Breast epithelium (tissue), 4 donors: ENCODE measurements at regions not wholly inside any gene's neighbourhood (a gene's known extent, or its start where the extent isn't known, plus 50 kb on each side); places are given as distances from the start of the nearest gene placed in this dataset.

Experiments used
- DNase-seq, 2 donors: peaks; one replicate each; pipeline ENCODE4 v3.0.0-alpha.2; 2019; ENCODE audit warnings: low spot score in 2 of 2
- H3K27ac ChIP-seq, 2 donors: fragments of 200-600 bp; sonication (generic) in 1 of 2; one replicate each; pipeline ENCODE4 v1.5.1; 2016 to 2019; ENCODE audit warnings: mild to moderate bottlenecking in 1 of 2
- H3K27me3 ChIP-seq, 2 donors: fragments of 200-600 bp; sonication (generic) in 1 of 2; one replicate each; pipeline versions ENCODE4 v1.5.1 to v1.6.0; 2017 to 2019; ENCODE audit warnings: control low read depth in 1 of 2, mild to moderate bottlenecking in 1 of 2
- H3K36me3 ChIP-seq: fragments of 200-600 bp; one replicate; pipeline ENCODE4 v1.5.1; 2019
- H3K4me1 ChIP-seq, 2 donors: fragments of 200-600 bp; sonication (generic); one replicate each; pipeline ENCODE4 v1.5.1; 2016 to 2019; ENCODE audit warnings: control low read depth in 1 of 2
- H3K4me3 ChIP-seq, 3 donors: fragments of 200-600 bp; sonication (generic); 1 replicate in 2 of 3; 2 replicates in 1 of 3; pipeline ENCODE4 v1.5.1; 2016 to 2019; ENCODE audit warnings: mild to moderate bottlenecking in 3 of 3, moderate library complexity in 2 of 3
- H3K9me3 ChIP-seq, 2 donors: fragments of 200-600 bp; sonication (generic) in 1 of 2; one replicate each; pipeline ENCODE4 v1.5.1; 2016 to 2019; ENCODE audit warnings: control low read depth in 1 of 2
- CTCF ChIP-seq, 3 donors: fragments of 450-650 bp; IDR thresholded peaks; one replicate each; pipeline ENCODE4 v1.5.1; 2016 to 2017; ENCODE audit warnings: antibody characterized with exemption in 3 of 3, mild to moderate bottlenecking in 3 of 3, moderate library complexity in 3 of 3
- POLR2A ChIP-seq: fragments of 450-650 bp; IDR thresholded peaks from one replicate; pipeline ENCODE4 v1.6.1; 2016; ENCODE audit warnings: antibody characterized with exemption, mild to moderate bottlenecking, moderate library complexity
- POLR2AphosphoS5 ChIP-seq, 3 donors: sonication (generic); formaldehyde crosslinking; IDR thresholded peaks; one replicate each; pipeline ENCODE4 v1.6.1; 2017; ENCODE audit warnings: antibody characterized with exemption in 3 of 3
- intact Hi-C: fragments of 100-400 bp; cut with DNase I; formaldehyde crosslinking; loops from one replicate; pipeline ENCODE4 v1.15.1; 2023; ENCODE audit warnings: low total_unique reads

DNA sequence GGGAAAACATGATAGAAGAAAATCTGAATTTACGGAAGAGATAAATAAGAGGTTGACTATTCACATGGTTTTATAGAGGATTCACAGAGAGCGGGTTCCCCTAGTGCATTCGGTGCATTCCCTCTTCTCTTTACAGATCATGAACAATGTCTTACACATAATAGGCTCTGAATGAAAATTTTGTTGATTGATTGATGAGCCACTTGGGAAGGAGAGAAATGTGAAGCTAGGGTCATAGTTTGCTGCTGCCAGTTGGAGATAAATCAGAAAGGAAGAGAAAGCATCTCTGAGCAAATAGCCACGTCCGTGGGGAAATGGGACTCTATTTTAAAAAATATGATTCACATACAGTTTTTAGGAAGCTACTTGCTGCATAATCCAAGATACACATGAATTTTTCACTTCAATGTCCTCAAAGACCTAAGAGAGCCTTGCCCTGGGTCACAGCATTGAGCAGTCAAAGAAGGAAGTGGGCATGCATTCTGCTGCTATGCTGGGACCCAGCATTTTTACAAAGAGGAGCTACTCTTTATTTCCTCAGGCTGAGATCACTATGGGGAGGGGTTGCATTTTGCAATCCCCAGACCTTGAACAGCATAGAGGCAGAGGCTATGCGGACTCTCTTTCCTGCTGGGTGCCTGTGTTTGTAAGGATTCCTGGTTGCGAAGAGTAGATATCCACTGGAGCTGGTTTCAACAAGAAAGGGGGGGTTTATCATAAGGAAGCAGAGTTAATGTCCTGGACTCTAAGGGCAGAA, 395.3 kb downstream of the TSN start:
- Histone ChIP-seq H3K4me1 (no peaks in the 10 kb centered on the region), H3K9me3 (no peaks in the 10 kb centered on the region), H3K4me3 (no peak overlapping the region), H3K27ac (no peak overlapping the region), H3K36me3 (no peaks in the 10 kb centered on the region), H3K27me3 (no peaks in the 10 kb centered on the region)
- no peak for DNase-seq
- TF ChIP-seq POLR2A (no peak), POLR2AphosphoS5 (IDR thresholded peaks at IDR 0.05) (no peak), CTCF (IDR thresholded peaks at IDR 0.05) (no peak)
- intact Hi-C loops: no loop called here

DNA sequence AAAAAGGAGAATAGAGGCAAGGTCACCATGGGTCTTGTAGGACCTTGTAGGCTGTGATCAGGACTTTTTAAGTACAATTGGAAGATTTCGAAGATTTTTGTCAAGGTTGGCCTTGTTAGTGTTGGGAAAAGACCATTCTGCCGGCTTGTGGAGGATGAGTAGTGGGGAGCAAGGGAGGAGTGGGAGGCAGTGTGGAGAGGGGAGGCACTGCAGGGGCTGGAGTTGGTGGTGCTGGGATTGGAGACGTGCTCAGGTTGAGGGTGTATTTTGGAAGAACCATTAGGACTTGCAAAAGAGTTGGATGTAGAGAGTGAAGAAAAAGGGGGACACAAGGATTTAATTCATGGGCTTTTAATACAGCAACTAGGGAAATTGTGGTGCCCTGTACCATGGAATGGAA, 397.1 kb downstream of the TSN start:
- TF ChIP-seq POLR2AphosphoS5 (IDR thresholded peaks at IDR 0.05) (no peak), POLR2A (no peak), CTCF (IDR thresholded peaks at IDR 0.05) (no peak)

DNA sequence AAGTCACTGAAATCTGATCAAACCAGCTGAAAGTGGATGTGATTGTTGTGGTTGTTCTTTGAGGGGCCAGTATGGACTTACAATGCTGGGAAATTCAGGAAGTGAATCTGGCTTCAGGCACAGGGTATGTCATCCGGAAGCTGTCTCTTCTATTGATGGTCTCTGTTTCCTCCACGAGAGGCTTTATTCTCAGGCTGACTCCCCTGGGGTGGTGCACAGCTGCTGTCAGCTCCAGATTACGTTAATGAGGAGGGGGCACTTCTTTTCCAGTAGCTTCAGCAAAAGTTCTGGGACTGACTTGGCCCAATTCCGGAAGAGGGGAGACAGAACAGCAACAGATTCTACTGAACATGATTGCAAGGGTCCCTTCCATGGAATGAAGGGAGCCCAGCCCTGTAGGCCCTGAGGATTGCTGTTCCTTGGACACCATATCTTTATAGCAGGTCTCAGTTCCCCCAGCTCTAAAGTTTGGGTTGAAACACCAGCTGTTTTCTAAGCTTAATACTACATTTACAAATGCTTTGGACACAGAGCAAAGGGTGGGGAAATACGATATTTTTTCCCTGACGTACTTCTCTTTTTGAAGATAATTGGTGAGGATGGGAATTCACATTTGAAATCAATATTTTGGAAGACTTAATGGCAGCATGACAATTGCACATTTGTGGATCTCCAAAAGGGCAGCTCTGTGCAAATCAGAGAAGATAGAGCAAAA, 400.9 kb downstream of the TSN start:
- no peaks in the 10 kb centered on the region for H3K36me3 ChIP-seq

More for the DNA sequence above, 397.1 kb downstream of the TSN start:
- H3K4me3 ChIP-seq: no peak overlapping the region
- intact Hi-C loops: no loop called here
- DNase-seq: no peak
- H3K36me3 ChIP-seq: no peaks in the 10 kb centered on the region
- no peak overlapping the region for H3K27ac ChIP-seq
- no peaks in the 10 kb centered on the region for H3K27me3 ChIP-seq
- no peaks in the 10 kb centered on the region for H3K4me1 ChIP-seq
- H3K9me3 ChIP-seq: no peaks in the 10 kb centered on the region

GRCh38 chr2:122157158-122157557, 401.7 kb downstream of the TSN start:
- no peak overlapping the region for H3K27ac ChIP-seq
- no peak for TF ChIP-seq POLR2A
- no peak for TF ChIP-seq CTCF (IDR thresholded peaks at IDR 0.05)
- TF ChIP-seq POLR2AphosphoS5 (IDR thresholded peaks at IDR 0.05): no peak
- no peaks in the 10 kb centered on the region for H3K36me3 ChIP-seq
- no peak overlapping the region for H3K4me3 ChIP-seq
- intact Hi-C loops: no loop called here
- no peaks in the 10 kb centered on the region for H3K9me3 ChIP-seq
- no peak for DNase-seq
- no peaks in the 10 kb centered on the region for H3K27me3 ChIP-seq
- H3K4me1 ChIP-seq: no peaks in the 10 kb centered on the region

More for the DNA sequence above, 400.9 kb downstream of the TSN start:
- H3K27me3 ChIP-seq: no peaks in the 10 kb centered on the region
- TF ChIP-seq CTCF (IDR thresholded peaks at IDR 0.05) (no peak), POLR2A (no peak), POLR2AphosphoS5 (IDR thresholded peaks at IDR 0.05) (no peak)
- no peaks in the 10 kb centered on the region for H3K9me3 ChIP-seq
- intact Hi-C loops: no loop called here
- DNase-seq: no peak
- H3K27ac ChIP-seq: no peak overlapping the region
- H3K4me1 ChIP-seq: no peaks in the 10 kb centered on the region
- H3K4me3 ChIP-seq: no peak overlapping the region

DNA sequence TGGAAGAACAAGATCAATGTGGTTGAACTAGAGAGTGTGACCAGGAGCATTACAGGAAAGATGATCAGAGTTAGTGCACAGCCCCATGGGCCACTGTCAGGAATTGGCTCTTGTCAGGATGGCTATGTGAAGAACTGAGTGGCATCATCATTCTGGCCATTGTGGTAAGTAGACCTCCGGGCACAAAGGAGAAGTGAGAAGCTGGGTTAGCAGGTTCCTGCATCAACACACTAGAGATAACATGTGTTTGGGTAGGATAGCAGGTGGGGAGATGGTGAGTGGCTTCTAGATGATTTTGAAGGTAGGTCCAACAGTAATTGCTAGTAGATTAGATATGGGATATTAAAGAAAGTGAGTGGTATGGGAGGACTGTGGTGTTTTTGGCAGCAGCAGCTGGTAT, 408.2 kb downstream of the TSN start:
- H3K36me3 ChIP-seq: no peaks in the 10 kb centered on the region
- peaks cover 0 to 4% of the 10 kb centered on the region in 2 donors for H3K27me3 ChIP-seq
- no peaks in the 10 kb centered on the region for H3K4me1 ChIP-seq
- DNase-seq: no peak
- TF ChIP-seq POLR2A (no peak), CTCF (IDR thresholded peaks at IDR 0.05) (no peak)
- intact Hi-C loops: no loop called here
- H3K9me3 ChIP-seq: no peaks in the 10 kb centered on the region
- no peak overlapping the region for H3K27ac ChIP-seq
- no peak overlapping the region for H3K4me3 ChIP-seq
